Ishikawa (cell line): ENCODE measurements at regions not wholly inside any gene's neighbourhood (a gene's known extent, or its start where the extent isn't known, plus 50 kb on each side); places are given as distances from the start of the nearest gene placed in this dataset.

Source experiments
- CEBPB ChIP-seq: IDR thresholded peaks from 2 replicates; pipeline ENCODE4 v1.6.1; 2012
- CREB1 ChIP-seq: IDR thresholded peaks from 2 replicates; pipeline ENCODE4 v1.6.1; 2012; ENCODE audit warnings: low read depth
- EGR1 ChIP-seq: IDR thresholded peaks from 2 replicates; pipeline ENCODE4 v1.6.1; 2012
- EP300 ChIP-seq: IDR thresholded peaks from 2 replicates; pipeline ENCODE4 v1.6.1; 2012; ENCODE audit warnings: borderline replicate concordance
- FOXM1 ChIP-seq: IDR thresholded peaks from 2 replicates; pipeline ENCODE4 v1.6.1; 2012; ENCODE audit warnings: low read depth, borderline replicate concordance
- MAX ChIP-seq: IDR thresholded peaks from 2 replicates; pipeline ENCODE4 v1.6.1; 2012
- NFIC ChIP-seq: IDR thresholded peaks from 2 replicates; pipeline ENCODE4 v1.6.1; 2012
- RAD21 ChIP-seq: IDR thresholded peaks from 2 replicates; pipeline ENCODE4 v1.6.1; 2012; ENCODE audit warnings: low read depth
- REST ChIP-seq: IDR thresholded peaks from 2 replicates; pipeline ENCODE4 v1.6.1; 2012; ENCODE audit warnings: low read depth, mild to moderate bottlenecking
- TCF12 ChIP-seq: IDR thresholded peaks from 2 replicates; pipeline ENCODE4 v1.6.1; 2012; ENCODE audit warnings: low read depth
- TEAD4 ChIP-seq: IDR thresholded peaks from 2 replicates; pipeline ENCODE4 v1.6.1; 2012
- YY1 ChIP-seq: IDR thresholded peaks from 2 replicates; pipeline ENCODE4 v1.6.1; 2012; ENCODE audit warnings: low read depth
- ZBTB7A ChIP-seq: IDR thresholded peaks from 2 replicates; pipeline ENCODE4 v1.6.1; 2012; ENCODE audit warnings: low read depth
- TF ChIP-seq, protein P1 (sequence below): IDR thresholded peaks from 2 replicates; pipeline ENCODE4 v1.6.1; 2012

DNA sequence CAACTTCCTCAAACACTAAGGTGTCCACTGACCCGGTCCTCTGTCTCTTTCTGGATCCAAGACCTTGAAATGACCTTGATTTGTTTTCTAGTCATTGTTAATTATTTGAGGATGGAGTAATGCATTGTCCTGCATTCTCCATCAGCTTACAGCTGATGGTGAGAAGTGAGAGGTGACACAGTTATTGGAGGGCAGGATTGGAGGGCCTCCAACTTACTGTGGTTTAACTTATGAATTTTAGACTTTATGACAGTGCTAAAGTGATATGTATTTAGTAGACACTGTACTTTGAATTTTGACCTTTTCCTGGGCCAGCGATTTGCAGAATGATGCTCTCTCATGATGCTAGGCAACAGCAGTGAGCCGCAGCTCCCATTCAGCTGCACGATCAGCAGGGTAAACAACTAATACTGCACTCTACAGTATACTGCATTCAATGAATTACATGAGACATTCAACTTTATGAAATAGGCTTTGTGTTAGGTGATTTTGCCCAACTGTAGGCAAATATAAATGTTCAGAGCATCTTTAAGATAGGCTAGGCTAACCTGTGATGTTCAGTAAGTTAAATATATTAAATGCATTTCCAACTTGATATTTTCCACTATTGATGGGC is 200.0 kb upstream of the MEX3C start:
- TF ChIP-seq, protein P1, sequence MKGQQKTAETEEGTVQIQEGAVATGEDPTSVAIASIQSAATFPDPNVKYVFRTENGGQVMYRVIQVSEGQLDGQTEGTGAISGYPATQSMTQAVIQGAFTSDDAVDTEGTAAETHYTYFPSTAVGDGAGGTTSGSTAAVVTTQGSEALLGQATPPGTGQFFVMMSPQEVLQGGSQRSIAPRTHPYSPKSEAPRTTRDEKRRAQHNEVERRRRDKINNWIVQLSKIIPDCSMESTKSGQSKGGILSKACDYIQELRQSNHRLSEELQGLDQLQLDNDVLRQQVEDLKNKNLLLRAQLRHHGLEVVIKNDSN, result no peak
- no peak for TF ChIP-seq FOXM1
- TF ChIP-seq CEBPB, result no peak
- no peak for TF ChIP-seq TEAD4
- TF ChIP-seq NFIC, result no peak
- TF ChIP-seq MAX, result no peak
- TF ChIP-seq REST, result no peak
- TF ChIP-seq YY1, result no peak
- no peak for TF ChIP-seq EGR1
- TF ChIP-seq RAD21, result no peak
- TF ChIP-seq ZBTB7A, result no peak

DNA sequence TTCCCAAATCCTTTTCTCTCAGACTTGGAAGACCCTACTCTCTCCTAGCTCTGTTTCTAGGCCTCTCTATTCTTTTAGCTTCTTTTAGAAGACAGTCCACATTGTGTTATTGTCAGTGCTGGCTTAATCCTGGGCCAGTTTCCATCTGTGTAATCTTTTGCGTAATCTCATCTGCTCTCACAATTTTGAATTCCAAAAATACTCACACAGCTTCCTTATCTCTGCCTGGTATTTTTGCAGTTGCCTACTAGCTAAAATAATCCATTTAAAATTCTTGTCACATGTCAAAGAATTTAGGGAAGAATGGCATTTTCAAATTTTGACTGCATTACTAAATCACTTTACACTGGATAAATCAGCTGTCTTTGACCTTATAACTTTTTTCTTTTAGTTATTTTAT is 200.6 kb upstream of the MEX3C start:
- no peak for TF ChIP-seq NFIC
- no peak for TF ChIP-seq RAD21
- no peak for TF ChIP-seq EGR1
- no peak for TF ChIP-seq MAX
- TF ChIP-seq YY1, result no peak
- TF ChIP-seq, protein P1, result no peak
- no peak for TF ChIP-seq TCF12
- no peak for TF ChIP-seq EP300
- no peak for TF ChIP-seq CREB1
- no peak for TF ChIP-seq ZBTB7A
- TF ChIP-seq REST, result no peak

GRCh38 chr18:51399491-51400122 is 202.1 kb upstream of the MEX3C start:
- no peak for TF ChIP-seq CEBPB

GRCh38 chr18:51400721-51401120 is 203.2 kb upstream of the MEX3C start:
- no peak for TF ChIP-seq EGR1
- no peak for TF ChIP-seq RAD21

- no peak for TF ChIP-seq MAX
Observed at GRCh38 chr18:51401912-51402311, 204.4 kb upstream of the MEX3C start.

DNA sequence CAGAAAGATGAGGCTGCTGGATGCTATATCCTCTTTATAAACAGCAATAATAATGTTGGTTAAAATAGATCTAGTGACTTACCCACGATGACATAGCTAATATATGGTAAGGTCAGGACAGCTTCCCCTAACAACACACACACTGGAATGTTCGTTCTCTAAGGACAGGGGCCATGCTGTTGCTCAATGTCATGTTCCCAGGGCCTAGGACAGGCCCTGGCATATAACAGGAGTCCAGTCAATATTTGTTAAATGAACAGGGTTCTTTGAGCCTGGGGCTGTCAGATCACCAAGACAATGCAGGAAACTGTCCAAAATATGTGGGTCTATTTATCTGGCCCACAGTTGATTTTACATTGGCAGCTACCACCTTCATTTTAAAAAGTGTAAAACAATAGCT is 207.1 kb upstream of the MEX3C start:
- TF ChIP-seq CEBPB (no peak), EP300 (no peak), MAX (no peak), REST (no peak), FOXM1 (no peak), CREB1 (no peak), NFIC (no peak), RAD21 (no peak), TCF12 (no peak)
